Gastroesophageal sphincter (tissue), 3 donors: ENCODE measurements at regions not wholly inside any gene's neighbourhood (a gene's known extent, or its start where the extent isn't known, plus 50 kb on each side); places are given as distances from the start of the nearest gene placed in this dataset.

Experiments
- CTCF ChIP-seq, 4 experiments: fragments of 200-600 bp in 2 of 4; fragments of 450-650 bp in 2 of 4; sonication (generic) in 1 of 4; IDR thresholded peaks; one replicate each; pipeline ENCODE4 v1.5.1; 2017 to 2019; ENCODE audit warnings: antibody characterized with exemption in 4 of 4, mild to moderate bottlenecking in 2 of 4, moderate library complexity in 2 of 4
- EP300 ChIP-seq: sonication (generic); formaldehyde crosslinking; IDR thresholded peaks from one replicate; pipeline ENCODE4 v1.6.1; 2017; ENCODE audit warnings: antibody characterized with exemption, mild to moderate bottlenecking
- POLR2A ChIP-seq, 2 donors: fragments of 450-650 bp; IDR thresholded peaks; one replicate each; pipeline ENCODE4 v1.6.1; 2017; ENCODE audit warnings: antibody characterized with exemption in 2 of 2, mild to moderate bottlenecking in 2 of 2, moderate library complexity in 1 of 2

GRCh38 chr3:29065211-29065785 lies 215.6 kb upstream of the RBMS3 start:
- TF ChIP-seq CTCF (IDR thresholded peaks at IDR 0.05) (no peak), POLR2A (IDR thresholded peaks at IDR 0.05) (no peak), EP300 (no peak)
